ENCODE measurements at regions not wholly inside any gene's neighbourhood (a gene's known extent, or its start where the extent isn't known, plus 50 kb on each side); places are given as distances from the start of the nearest gene placed in this dataset.

- TF ChIP-seq CHD2 (IDR thresholded peaks at IDR 0.05; ENCODE audit: low read length) (no peak), TEAD4 (IDR thresholded peaks at IDR 0.05; ENCODE audit: low read depth, low read length) (no peak), YY1 (IDR thresholded peaks at IDR 0.05; ENCODE audit: low read depth, low read length) (no peak), POLR2A (IDR thresholded peaks at IDR 0.05; ENCODE audit: control extremely low read depth in 1 of 2, low read depth in 2 of 2, low read length in 2 of 2) (no peak), POLR2AphosphoS5 (IDR thresholded peaks at IDR 0.05; ENCODE audit: low read depth, low read length) (no peak), KDM1A (IDR thresholded peaks at IDR 0.05; ENCODE audit: borderline replicate concordance, low read length) (no peak)
Measured at GRCh38 chr3:150333477-150333876, 74.6 kb upstream of the TSC22D2 start.
